Left lobe of liver (tissue), 2 donors: ENCODE measurements at regions not wholly inside any gene's neighbourhood (a gene's known extent, or its start where the extent isn't known, plus 50 kb on each side); places are given as distances from the start of the nearest gene placed in this dataset.
A peak's percentile ranks its signal among the peaks of the same experiment; 100 is the strongest.

Source experiments
- ATAC-seq: fragments of 200-7000 bp; cut with Tn5 transposase; one replicate; pipeline ENCODE4 v1.9.1; 2020; ENCODE audit warnings: mild to moderate bottlenecking, moderate library complexity
- DNase-seq: peaks from one replicate; pipeline ENCODE4 v3.0.0-alpha.2; 2020; ENCODE audit warnings: low spot score
- donor health status: DM: no; HTN: no; CAD: no; lungs with moderate emphysema.
- donor health status: DM: no; HTN: yes; CAD: no.

DNA sequence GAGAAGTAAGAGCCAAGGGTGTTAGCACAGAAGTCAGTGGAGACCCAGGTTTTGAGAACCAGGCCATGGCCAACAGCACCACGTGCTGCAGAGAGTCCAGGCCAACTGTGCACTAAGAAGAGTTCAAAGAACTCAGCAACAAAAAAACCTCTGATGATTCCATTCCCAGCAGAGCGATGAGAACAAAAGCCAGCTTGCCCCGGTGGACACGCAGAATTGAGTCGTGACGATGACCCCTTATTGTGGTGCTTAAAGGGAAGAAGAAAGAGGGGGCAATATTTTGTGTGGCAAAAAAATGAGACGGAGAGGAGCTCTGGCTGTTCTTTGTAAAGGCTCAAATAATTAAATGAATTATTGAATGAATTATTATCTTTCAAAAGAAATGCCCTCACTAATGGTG is 468.3 kb upstream of the AUTS2 start:
- ATAC-seq: no peak
- no peak for DNase-seq

DNA sequence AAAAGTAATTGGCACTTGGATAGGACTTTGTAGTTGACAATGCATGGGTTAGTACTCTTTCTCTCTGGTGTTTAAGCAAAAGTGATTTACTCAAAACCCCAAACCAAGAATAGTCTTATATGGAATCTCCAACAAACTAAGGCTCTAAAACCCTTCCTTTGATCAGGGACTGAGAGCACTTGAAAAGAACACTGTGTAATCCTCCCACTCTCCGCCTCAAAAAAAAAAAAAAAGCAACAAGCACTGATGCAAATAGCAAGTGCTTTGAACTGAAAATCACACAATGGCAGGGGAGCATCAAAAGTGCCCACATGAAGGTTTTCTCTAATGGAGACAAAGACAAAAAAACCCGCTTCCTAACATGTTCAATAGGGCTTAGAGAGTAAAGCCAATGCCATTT is 467.9 kb upstream of the AUTS2 start:
- no peak for DNase-seq
- ATAC-seq: no peak

DNA sequence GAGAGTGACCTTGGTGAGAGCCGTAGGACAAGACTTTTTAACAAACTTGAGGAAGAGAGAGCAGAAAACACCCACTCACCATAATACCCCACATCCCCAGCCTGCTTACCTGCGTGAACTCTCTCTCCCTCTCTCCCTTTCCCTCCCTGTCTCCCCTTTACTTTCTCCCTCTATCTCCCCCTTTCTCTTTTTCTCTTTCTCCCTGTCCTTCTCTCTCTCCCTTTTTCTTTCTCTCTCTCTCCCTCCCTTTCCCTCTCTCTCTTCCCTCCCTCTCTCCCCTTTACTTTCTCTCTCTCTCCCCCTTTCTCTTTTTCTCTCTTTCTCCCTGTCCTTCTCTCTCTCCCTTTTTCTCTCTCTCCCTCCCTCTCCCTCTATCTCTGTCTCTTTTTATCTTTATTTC is 464.0 kb upstream of the AUTS2 start:
- no peak for ATAC-seq
- DNase-seq: no peak

DNA sequence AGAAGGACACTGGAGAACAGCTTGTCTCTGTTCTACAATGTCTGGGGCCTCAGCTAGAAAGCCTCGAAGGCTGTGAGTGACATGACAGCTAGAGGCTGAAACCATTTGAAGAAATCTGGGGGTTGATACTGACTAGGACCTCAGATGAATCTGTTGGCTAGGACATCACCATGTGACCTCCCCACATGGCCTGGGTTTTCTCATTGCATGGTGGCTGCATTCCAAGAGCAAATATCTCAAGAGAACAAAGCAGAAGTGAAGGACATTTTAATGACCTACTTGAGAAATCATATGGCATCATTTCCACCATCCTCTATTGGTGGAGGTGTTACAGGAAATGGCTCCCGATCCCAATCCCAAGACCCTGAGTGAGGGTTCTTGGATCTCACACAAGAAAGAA is 450.6 kb upstream of the AUTS2 start:
- DNase-seq (no peak), ATAC-seq (no peak)

DNA sequence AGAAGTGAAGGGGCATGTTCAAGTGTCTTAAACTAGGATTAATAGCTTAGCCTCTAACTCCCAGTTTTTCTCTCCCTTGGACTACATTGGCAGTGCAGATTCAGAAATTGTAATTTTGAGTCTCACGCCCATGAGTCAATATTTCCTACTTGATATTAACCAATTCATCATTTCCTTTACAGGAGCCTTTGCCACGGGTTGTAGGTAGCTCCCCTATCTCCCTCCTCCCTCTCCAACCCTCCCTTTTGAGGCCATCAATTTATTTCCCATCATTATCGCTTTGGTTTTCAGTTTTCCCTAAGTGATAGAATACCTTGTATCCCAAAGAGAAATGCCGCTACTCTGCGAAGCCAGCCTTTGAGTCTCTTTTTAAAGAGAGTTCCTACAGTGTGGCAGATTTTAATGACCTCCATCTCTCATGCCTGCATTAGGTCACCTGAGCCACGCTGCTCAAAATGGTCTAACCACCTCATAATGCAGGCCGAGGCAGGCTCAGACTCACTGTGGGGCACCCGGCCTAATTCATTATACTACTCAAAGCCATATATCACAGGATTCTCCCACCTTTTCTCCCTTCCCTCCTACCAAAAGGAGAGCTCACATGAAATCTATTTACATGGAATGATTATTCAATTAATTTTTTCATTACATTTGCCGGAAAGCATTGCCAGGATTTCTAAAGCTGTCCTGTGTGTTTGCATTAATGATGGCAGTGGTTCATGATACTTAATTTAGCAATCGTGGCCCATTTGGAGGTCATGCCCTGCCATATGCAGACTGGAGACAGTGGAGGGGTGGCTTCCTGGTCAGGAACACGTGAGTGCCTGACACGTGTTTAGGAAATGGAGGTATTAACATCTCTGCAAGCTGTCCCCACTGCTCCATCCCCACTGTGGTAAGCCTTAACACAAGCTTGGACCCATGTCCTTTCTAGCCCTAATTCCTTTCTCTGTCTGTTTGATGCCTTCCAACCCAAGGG is 448.2 kb upstream of the AUTS2 start:
- no peak for DNase-seq
- ATAC-seq: no peak

DNA sequence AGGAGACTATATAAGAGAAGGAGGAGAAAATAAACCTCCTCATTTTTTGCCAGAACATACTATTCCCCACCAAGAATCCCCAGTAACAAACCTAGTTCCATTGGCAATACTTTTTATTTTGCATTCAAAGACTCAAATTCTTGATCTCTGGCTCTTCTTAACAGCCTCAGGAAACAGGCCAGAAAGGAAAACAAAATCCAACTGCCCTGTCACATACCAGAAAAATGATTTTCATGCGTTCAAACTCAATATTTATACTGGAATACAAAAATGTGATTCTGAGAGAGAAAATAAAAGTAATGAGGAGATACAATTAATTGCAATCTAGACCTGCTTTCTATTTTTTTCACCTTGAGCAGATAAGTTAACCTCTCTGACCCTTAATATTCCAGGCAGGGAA is 435.9 kb upstream of the AUTS2 start:
- DNase-seq: no peak
- no peak for ATAC-seq

DNA sequence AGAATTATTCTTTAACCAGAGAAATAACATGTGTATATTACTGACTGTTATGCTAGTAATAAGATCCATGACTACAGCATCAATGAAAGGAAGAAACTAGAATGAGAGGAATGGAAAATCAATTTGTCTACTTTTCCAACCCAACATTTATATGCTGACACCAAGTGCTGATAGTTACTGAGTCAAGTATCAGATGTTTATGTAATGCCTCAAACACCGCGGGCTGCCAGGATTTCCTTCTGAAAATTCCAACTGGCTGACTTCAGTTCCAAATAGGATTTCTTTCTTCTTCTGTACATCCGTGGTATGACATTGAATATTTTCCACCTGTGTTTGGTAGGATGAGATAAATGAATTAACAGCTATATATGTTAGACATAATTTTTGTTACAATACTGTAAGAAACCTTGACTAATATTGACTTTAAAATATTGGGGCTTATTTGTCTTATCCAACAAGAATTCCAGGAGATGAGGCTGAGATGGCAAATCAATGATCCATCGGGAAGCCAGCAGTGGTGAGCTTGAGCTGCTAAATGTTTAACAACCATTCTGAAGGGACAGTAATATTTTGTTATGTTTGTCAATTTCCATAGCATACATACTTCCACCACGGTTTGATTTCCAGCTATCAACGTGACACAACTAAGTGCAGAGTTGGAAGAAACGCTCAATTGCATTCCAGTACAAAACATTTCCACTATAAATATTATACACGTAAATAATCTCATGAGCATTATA is 435.2 kb upstream of the AUTS2 start:
- ATAC-seq (no peak), DNase-seq (no peak)

DNA sequence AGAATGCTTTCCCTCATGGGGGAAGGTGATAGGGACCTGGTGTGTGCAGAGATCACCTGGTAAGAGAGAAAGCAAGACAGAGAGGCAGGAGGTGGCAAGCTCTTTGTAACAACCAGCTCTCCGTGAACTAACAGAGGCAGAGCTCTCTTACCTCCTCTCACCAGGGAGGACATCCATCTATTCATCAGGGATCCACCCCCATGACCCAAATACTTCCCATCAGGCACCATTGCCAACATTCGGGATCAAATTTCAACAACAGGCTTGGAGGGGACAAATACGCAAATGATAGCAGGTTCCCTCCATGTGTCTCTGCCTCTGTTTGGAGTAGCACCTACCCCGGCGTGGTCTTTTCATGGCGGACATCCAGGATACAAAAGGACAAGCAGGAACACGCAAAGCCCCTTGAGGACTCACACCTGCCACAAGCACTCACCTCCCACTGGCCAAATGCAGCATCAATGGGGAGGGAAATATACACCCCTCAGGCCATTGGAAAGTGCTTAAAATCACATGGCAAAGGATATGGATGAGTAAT is 431.2 kb upstream of the AUTS2 start:
- ATAC-seq: no peak
- DNase-seq: no peak

DNA sequence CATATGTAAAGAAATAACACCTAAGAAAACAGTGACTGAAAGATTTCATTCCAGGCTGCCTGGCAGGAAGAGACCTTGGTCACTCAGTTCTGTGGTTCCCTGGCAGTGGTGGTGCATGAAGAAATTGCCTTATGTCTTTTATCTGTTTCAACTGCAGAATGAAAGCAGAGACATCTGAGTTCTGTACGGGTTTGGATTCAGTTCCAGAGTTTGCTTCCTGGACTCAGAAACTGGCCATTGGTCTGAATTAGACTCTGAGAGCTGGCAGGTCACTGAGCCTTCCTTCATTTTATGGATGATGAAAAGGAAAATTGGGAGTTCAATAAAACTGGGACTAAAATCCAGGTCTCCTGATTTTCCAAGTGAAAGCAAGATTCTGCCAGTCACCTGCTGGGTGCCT is 428.9 kb upstream of the AUTS2 start:
- ATAC-seq: no peak
- DNase-seq: no peak

DNA sequence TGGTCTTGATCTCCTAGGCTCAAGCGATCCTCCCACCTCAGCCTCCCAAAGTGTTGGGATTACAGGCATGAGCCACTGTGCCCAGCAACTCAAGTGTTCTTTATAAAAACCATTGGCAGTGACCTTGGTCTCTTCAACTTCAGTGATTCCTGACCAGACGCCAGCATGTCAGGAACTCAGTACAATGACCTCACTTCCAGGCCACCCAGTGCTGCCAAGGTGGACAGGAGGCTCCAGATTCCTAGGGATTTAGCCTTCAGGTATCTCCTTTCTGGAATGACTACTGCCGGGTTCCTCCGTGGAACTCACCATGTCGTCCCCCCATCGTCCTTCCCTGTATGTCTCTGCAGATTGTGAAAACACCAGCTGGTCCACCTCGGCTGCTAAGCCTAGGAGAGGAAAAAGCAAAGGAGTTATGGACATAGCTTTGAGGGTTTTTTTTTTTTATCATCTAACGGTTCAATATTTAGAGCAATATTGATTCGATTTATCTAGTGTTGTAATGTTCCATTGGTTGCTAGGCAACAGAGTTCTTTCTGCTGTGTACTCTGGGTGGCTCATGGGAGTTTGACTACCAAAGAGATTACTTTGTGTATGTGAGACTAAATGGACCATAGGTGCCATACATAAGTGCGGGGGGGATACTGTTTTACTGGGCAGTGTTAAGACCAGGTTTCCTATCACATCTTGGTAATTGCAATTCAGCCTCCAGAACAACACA is 425.8 kb upstream of the AUTS2 start:
- ATAC-seq (peak; percentile 58), DNase-seq (no peak)

DNA sequence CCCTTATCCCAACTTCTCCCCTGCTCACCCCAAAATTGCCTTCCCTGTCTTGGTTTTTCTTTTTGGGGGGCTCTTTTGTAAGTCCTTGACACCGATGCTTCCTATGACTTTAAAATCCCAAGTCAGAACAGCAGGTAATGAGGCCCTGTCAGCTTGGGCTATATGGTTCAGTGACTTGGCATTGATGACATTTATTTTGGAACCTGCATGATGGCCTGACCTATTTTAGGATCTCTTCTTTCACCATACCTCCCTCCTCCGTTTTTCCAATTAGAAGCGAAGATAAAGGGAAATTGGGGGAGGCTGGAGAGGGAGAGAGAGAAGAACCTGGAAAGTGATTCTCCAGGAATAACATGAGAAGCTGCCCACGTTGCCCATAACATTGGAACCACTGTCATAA is 424.9 kb upstream of the AUTS2 start:
- ATAC-seq: no peak

DNA sequence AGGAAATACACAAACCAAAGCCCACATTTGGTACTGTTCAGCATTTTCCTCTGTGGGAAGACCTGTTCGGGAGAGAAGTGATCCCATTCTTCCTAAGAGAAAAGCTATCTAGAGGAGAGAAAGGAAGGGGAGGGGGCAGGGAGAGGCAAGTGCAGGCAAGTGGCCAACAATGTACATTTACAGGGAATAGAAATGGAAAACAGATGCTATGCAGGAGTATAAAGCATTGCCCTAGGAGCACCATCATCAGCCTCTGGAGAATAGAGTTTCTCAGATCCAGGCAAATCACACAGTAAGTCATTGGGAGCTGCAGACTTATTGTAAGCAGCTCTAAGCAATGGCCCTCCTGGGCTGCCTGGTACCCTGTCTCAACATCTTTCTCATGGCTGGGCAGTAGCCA is 424.4 kb upstream of the AUTS2 start:
- no peak for ATAC-seq
- DNase-seq: no peak

More for the DNA sequence above, 424.9 kb upstream of the AUTS2 start:
- no peak for DNase-seq

DNA sequence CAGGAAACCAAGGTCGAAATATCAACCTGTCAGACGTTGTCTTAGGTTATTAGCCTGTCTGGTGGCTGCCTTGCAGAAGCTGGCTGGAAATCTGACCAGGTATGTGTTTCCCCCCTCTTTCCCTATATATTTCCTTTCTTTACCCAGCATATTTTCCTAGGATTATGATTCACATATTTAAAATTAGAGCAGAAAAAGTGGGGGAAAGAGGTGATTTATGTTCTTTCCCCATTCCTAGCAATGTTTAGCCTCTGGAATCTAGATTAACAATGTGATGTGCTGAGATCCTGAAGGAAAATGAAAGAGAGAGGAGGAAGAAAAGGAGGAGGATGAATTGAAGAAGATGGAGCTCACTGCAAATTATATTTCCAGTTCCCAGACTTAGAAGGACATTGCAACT is 421.4 kb upstream of the AUTS2 start:
- no peak for ATAC-seq
- no peak for DNase-seq

DNA sequence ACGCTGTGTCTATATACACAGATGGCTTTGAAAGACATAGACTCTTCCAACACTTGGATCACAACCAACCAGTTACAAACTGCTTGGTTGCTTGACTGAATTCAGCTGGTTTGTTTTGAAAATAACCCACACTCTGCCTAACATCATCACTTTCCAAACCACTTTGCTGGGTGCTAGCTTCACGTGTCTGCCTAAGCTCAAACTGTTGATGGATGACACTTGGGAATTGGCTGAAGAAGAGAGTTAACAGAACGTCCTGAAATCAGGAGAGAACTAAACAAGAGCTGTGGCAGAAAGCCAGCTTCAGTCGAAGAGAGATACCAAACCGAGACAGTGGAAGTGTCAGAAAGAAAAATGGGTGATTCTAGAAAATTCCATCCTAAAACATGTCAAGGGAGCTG is 420.8 kb upstream of the AUTS2 start:
- no peak for DNase-seq
- ATAC-seq: no peak

DNA sequence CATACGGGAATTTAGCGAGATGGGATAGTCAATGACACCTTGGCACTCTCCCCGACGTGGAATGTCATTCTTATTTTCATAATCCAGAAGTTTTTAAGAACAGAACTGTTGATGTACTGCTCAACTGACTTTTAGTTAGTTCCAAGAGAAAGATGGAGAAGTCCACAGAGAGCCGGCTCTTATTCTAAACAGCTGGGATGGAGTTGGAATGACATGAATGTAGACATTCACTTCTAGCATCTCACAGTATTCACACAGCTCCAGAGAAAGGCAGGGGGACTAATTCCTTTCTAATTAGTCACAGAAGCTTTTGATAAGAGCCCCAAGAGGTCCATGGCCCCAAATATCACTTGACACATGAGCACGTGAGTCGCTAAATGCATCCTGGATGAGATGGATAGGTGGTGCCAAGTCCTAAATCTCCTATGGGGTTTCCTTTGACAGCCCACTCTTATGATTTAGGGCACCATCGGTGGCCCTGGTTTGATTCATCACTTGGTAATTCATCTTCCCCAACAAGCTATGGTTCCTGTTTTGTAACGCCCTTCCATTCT is 420.3 kb upstream of the AUTS2 start:
- DNase-seq (no peak), ATAC-seq (no peak)

DNA sequence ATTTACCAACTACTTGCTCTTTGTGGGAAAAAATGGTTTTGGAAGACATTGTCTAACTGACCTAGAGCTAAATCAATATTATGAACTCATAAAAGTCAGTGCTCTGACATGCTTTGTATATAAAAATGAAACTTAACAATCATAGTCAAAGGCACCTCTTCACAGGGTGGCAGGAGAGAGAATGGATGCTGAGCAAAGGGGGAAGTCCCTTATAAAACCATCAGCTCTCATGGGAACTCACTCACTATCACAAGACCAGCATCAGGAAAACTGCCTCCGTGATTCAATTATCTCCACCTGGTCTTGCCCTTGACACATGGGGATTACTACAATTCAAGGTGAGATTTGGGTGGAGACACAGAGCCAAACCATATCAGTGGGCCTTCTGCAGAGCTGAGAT is 417.6 kb upstream of the AUTS2 start:
- no peak for ATAC-seq
- DNase-seq: no peak

DNA sequence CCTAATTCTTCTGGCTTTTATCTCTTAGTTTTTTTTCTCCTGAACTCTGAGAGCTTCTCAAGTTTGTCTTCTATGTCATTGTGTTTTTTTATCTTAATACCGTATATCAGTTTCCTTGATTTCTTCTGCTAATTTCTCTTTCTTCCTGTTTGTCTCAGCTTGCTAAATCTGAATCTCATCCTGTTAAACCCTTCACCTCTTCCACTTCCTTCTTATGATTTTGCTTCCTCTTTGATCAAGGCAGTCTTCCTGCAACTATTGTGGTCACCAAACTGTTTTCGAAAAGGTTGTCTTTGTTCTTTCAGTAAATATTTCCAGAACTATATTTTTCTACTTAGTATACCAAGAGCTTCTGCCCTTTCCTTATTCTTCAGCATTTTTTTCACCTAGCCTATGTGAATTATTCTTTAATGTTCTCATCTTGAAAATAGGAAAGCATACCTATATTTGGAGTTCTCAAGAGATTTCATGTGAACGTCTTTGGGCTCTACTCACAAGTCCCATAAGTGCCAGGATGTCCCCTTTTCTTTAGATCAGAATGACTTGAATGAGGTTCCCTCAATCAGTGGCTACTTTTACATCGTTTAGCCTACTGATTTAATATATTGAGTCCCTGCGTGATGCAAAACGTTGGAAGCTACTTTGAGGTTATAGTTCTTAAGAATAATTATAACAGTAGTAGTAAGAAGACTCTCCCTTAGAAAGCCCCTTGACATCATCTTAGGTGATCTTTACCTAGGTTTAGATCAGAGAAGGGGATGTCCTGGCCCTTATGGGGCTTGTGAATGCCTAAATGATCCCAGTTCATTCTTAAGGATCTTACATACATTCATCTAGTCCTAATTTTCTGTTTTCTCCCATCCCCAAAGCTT is 415.4 kb upstream of the AUTS2 start:
- DNase-seq (no peak), ATAC-seq (peak; percentile 19)

DNA sequence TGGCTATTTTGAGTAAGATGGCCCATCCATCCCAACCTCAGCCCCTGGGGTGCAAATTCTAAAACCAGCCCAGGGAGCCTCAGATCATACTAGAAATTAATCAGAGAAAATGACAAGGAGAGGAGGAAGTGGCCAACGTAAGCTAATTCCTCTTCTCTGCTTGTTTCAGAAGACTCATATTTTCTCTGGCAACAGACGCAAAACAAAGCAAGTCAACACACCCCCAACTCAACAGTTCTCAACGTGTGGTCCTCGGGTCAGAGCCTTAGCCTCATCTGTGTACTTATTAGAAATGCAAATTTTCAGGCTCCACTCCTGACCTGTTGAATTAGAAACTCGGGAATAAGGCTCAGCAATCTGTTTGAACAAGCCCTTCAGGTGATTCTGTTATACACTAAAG is 413.9 kb upstream of the AUTS2 start:
- DNase-seq (no peak), ATAC-seq (no peak)

DNA sequence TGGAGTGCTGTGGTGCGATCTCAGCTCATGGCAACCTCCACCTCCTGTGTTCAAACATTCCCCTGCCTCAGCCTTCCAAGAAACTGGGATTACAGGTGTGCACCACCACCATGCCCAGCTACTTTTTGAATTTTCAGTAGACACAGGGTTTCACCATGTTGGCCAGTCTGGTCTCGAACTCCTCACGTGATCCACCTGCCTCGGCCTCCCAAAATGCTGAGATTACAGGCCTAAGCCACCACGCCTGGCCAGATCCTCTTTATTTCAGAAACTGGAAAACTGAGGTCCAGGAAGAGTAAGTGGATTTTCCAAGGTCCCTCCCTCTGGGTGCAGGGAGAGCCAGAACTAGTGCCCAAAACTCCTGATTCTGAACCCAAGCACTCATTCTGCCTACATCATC is 413.1 kb upstream of the AUTS2 start:
- DNase-seq (no peak), ATAC-seq (no peak)

DNA sequence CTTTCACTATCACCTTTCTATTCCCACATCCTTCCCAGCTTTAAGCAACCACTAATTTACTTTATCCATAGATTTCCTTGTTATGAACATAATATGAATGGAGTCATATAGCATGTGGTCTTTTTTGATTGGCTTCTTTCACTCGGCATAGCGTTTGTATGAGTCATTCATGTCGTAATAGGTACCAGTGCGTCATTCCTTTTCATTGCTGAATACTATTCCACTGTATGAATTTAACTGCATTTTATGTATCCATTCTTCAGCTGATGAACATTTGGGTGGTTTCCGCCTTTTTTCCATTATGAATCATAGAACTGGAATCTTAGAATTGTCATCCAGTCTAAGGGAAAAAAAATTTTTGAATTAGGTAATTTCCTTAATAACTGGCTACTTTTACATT is 411.3 kb upstream of the AUTS2 start:
- ATAC-seq: no peak
- no peak for DNase-seq
